CD4-positive, alpha-beta T cell treated with Interleukin-10 for 1 hour (primary cell): ENCODE measurements at regions not wholly inside any gene's neighbourhood (a gene's known extent, or its start where the extent isn't known, plus 50 kb on each side); places are given as distances from the start of the nearest gene placed in this dataset.

Source experiments
- DNase-seq: peaks from one replicate; pipeline ENCODE4 v3.0.0-alpha.2; 2020

DNA sequence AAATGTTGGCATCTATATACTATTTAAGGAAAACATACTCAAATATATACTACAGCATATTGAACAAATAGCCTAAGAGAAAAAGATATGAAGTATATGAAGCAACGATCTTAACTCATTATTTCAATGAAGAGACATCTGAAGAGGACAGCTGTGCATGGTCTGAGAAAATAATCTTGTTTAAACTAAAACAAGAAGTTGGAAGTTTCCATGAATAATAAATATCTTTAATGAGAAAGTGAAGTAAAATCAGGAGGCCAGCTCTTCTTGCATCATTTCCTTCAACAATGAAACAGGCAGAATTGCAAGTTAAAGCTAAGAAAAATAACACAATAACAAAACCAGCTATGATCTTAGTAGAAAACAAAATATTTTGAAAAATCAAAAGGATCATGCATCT, 1265.4 kb upstream of the MAP3K7 start:
- DNase-seq, result no peak

DNA sequence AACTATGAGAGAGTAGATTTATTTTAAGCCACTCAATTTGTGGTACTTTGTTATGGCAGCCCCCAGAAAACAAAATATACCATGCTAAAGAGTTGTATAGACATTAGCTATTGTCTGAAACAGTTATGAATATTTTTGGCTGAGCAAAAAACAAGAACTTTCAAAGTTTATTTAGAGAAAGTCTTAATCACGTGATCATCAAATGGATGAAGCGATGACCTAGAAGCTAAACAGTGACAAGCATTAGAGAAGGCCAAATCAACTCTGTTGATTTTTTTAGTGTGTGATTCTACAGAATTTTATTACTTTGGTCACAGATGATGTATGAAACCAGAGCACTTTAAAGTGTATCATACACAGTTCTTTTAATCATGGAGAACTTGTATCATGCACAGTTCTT, 1247.9 kb upstream of the MAP3K7 start:
- no peak for DNase-seq

- no peak for DNase-seq
Observed at GRCh38 chr6:91827151-91827550, 1240.3 kb upstream of the MAP3K7 start.

- no peak for DNase-seq
Observed at GRCh38 chr6:91826128-91826527, 1239.3 kb upstream of the MAP3K7 start.

DNA sequence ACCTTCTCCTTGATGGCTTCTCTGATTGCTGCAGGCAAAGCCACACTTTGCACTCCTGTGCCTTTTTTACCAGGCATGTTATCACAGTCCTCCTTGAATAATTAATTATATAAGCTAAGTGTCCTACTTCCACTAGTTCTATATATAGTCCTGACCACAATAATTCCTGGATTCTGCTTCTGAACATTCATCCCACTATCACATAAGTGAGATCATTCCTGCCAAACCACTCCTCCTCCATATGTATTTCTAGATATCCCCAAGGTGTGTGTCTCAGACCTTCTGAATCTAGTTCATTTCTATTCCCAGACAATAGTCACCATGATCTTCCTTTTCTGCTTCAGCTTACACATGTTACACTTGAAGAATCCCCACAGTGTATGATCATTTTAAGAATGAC, 1237.5 kb upstream of the MAP3K7 start:
- DNase-seq, result no peak

DNA sequence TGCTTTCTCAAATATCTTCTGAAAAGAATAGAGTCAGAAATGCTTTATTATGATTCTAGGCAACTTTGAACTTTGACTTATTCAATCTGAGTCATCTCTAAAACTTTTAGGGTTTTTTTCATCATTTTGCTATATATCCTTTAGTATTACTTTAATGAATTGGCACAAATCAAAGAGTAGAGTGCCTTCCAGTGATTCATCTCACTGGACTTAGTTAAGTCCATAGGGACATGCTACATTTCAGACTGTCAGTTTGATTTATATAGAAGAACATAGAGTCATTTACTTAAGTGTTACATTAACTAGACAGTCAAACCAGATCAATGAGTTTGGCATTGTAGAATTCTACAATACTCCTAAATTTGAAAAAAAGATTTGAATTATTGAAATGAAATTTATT, 1235.7 kb upstream of the MAP3K7 start:
- no peak for DNase-seq

DNA sequence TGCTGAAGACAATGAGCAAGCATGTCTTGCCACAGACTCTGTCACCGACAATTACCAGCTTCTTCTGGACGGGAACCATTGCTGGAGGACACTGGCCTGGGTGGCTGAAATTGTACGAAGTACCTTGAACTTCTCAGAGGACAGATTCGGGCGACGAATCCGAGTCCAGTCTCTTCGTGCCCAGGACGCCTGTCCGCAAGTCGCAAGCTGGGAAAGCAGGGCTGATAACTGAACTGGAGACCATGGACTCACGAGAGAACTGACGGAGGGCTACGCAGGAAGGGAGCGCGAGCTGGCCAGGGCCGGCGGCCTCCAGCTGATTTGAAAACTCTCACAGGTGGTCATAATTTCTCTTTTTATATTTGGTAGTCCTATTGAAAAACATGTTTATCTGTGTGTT, 1229.5 kb upstream of the MAP3K7 start:
- DNase-seq, result no peak

DNA sequence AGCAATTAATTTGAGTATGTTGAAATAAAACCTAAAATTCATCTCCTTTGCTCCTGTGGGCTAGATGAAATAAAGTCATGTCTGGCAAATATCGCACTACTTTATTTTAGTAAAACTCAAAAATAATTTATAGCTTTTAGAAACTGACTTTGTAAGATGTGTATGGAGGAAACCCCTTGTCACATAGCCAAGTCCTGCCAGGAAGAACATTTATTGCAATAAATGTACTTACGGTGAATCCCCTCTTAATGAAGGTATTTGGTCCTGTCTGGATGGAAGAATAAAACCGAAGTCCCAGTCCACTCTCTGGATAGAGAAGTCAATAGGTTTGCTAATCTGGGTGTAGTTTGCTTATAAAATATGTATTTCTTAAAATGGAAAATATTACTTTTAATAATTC, 1226.8 kb upstream of the MAP3K7 start:
- no peak for DNase-seq

DNA sequence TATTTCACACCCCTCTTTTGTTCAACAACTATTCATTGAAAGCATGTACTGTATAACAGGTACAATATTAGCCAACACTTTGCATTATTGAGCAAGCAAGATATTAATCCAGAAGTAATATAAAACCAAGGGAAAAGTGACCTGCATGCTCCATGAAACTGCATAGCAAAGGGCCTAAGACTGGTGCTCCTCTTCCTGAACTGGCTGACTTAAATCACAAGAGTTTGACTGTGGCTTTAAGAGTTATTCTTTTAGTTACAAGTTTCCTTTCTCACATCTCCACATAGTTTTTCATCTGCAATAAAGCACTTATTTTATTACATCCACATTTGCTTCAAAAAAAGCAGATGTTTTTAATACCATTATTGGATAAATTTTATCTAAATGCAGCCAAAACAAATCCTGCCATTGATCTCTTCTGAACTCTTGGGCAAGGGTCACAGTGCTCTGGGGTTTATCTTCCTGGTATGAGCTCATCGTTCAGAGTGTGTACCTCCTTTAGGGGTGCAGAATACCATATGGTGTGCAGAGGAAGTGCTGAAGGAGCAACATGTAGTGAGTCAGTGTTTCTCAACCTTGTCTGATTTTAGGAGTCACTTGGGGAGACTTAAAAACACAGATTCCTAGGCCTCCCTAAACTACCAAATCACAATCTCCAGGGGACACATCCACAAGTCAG, 1225.9 kb upstream of the MAP3K7 start:
- no peak for DNase-seq

GRCh38 chr6:91804981-91805380, 1218.1 kb upstream of the MAP3K7 start:
- no peak for DNase-seq

DNA sequence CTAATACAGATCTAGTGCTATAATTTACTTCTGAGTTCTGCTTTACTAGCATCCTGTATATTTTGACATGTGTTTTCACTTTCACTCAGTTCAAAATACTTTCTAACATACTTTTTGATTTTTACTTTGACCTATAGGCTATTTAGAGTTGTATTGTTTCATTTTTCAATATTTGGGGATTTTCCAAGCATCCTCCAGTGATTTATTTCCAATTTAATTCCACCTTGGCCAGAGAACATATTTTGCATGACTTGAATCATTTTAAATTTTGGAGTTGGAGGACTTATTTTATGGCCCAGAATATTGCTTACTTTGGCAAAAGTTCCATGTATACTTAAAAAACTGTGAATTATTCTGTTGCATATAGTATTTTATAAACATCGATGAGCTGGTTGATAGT, 1215.6 kb upstream of the MAP3K7 start:
- DNase-seq, result no peak

GRCh38 chr6:91796603-91797002, 1209.7 kb upstream of the MAP3K7 start:
- no peak for DNase-seq

- DNase-seq, result no peak
Observed at GRCh38 chr6:91788501-91788900, 1201.6 kb upstream of the MAP3K7 start.

DNA sequence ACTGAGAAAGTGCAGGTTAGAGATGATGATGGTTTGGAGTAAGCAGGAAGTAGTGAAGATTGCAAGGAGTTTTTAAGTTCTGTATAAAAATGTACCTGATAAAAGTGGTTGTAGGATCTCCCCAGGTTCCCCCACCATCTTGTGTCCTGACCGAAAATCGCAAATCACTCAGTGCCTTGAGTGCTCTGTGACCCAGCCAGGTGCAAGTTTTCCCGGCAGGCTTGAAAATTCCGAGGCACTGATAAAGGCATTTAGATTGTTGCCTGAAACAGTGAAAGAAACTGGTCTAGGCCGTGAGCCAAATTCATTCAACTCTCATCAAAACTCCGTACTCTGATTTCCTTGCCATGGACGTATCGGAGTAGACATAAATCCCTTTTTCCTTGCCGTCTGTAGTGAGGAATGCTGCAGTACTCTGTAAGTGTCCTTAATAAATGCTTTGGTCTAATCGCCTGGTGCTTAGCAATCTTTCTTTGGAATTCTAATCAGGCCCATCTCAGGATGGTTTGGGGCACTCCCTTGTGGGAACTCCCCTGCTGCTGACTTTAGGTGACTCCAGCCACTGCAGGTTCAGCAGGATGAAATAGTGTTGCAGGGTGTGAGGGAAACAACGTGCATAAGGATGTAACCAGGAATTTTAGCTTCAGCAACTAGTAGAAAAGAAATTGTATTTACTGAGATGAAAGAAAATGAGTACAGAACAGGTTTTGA, 1199.8 kb upstream of the MAP3K7 start:
- no peak for DNase-seq

GRCh38 chr6:91782802-91783201, 1195.9 kb upstream of the MAP3K7 start:
- no peak for DNase-seq

DNA sequence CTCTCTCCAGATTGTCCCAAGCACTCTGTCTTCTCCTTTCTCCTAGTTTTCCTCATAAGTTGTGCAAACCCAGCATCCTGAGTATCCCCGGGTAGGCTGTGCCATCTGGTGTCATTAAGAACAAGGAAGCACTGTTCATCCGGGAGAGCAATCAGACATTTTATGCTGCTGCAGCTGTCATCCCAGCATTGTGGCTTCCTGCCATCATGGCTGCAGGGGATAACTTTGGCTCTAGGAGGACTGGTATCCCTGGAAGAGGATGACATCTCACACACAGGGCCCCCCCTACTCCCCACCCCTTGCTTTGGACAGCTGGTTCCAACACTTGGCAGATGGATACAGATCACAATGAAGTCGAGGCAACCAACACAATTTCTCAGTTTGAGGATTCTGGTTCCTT, 1195.1 kb upstream of the MAP3K7 start:
- no peak for DNase-seq

DNA sequence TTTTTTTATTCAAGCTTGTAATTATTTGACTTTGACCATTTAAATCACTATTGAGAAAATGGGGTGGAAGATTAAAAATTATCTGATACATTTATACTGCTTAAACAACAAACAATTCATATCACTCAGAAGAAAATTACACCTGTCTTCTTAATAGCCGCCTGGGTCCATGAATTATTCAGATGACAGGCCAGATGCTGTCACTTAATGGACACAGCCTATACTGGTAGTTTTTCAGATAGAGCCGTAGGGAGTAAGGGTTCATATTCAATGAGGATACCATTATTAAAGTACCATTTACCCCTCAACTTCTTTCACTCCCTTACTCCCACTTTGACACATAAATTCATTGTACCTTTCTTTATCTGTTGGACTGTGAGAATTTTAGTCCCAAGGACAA, 1193.4 kb upstream of the MAP3K7 start:
- DNase-seq, result no peak

DNA sequence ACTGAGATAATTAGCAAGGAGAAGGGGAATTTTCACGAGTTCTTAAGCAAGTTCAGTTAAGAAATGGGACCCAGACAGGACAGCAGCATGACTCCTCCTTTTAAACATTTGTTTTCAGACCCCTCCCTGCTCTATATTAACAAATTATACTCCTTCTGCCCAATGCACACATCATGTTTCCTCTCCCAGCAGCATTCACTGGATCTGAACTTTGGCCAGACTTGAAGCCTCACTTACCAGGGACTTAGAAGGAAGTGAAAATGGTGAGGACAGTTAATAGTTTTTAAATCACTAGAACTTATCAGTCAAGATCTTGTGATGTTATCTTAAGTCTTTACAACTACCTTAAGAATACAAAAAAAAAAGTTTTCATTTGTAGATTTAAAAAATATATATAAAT, 1174.7 kb upstream of the MAP3K7 start:
- DNase-seq, result no peak

DNA sequence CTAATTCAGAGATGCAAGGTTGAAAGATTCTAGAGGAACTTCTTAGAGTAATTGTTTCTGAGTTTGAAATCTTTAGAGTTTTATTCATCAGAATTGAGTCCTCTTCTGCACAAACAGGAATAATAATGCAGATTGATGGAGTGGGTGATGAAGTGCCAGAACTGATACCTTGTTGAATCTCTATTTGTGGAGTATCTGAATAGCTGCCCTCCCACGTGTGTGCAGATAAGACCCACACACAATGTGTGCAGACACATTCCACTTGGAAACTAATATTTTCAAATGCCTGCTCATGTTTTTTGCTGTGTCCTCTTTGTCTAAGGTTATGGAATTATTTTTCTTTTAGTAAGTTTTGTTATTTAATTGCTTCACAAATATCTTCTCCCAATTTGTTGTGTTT, 1167.8 kb upstream of the MAP3K7 start:
- no peak for DNase-seq

DNA sequence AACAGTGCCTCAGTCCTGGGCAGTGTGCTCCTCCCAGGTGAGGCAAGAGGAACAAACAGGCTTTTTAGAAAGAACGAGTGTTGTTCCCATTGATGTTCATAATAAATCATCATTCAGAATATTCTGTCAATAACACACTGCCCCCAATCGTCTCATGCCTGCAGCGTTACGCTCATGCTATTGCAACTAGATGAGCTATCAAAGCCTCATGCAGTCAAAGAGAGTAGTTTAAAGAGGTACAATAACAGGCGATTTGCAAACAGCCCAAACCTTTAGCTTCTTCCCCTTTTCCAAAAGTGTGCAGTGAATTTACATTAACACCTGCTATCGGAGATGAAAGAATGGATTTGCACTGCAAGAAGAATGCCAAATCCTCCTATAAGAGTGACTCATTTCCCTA, 1164.7 kb upstream of the MAP3K7 start:
- no peak for DNase-seq

- no peak for DNase-seq
Observed at GRCh38 chr6:91744566-91744965, 1157.7 kb upstream of the MAP3K7 start.

DNA sequence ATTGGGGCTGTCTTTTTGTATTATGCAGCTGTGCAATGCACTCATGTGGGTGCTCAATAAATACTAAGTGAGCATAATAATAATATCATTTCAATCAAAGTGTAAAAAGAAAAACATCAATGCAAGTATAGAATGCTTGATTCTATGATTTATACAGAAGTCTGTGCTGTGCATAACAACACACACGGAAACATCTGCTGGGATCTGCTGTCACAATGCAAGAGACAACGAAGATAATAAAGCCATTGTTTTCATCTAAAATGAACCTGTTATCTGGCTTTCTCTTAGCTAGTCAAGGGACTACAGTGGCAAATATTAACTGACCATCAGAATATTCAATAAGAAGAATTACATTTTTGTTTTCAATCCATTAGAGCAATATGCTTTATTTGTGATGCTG, 1156.9 kb upstream of the MAP3K7 start:
- no peak for DNase-seq

GRCh38 chr6:91731939-91732338, 1145.1 kb upstream of the MAP3K7 start:
- no peak for DNase-seq

- DNase-seq, result no peak
Observed at GRCh38 chr6:91730710-91731109, 1143.8 kb upstream of the MAP3K7 start.

- no peak for DNase-seq
Observed at GRCh38 chr6:91720324-91720723, 1133.5 kb upstream of the MAP3K7 start.
